Vagina (tissue), 2 donors: ENCODE measurements at regions not wholly inside any gene's neighbourhood (a gene's known extent, or its start where the extent isn't known, plus 50 kb on each side); places are given as distances from the start of the nearest gene placed in this dataset.

ENCODE experiments used
- DNase-seq, 2 donors: peaks; one replicate each; pipeline ENCODE4 v3.0.0-alpha.2; 2017; ENCODE audit errors: extremely low spot score in 2 of 2
- H3K27ac ChIP-seq: fragments of 200-600 bp; sonication (generic); one replicate; pipeline ENCODE4 v1.5.1; 2019
- H3K27me3 ChIP-seq: fragments of 200-600 bp; sonication (generic); one replicate; pipeline ENCODE4 v1.5.1; 2019
- H3K36me3 ChIP-seq, 2 donors: fragments of 200-600 bp; sonication (generic); one replicate each; pipeline ENCODE4 v1.5.1; 2017 to 2019
- H3K4me1 ChIP-seq: fragments of 200-600 bp; sonication (generic); one replicate; pipeline ENCODE4 v1.5.1; 2019
- H3K4me3 ChIP-seq, 2 donors: fragments of 200-600 bp; sonication (generic); 1 replicate in 1 of 2; 2 replicates in 1 of 2; pipeline ENCODE4 v1.5.1; 2016 to 2019
- H3K9me3 ChIP-seq: fragments of 200-600 bp; sonication (generic); one replicate; pipeline ENCODE4 v1.5.1; 2019
- POLR2A ChIP-seq, 2 donors: fragments of 450-650 bp; IDR thresholded peaks; one replicate each; pipeline ENCODE4 v1.6.1; 2017; ENCODE audit warnings: antibody characterized with exemption in 2 of 2, mild to moderate bottlenecking in 2 of 2, moderate library complexity in 2 of 2
- POLR2AphosphoS5 ChIP-seq, 2 donors: sonication (generic); formaldehyde crosslinking; IDR thresholded peaks; one replicate each; pipeline ENCODE4 v1.9.0; 2017; ENCODE audit warnings: antibody characterized with exemption in 2 of 2, mild to moderate bottlenecking in 2 of 2, low read depth in 1 of 2; ENCODE audit not compliant: insufficient read depth in 1 of 2
- intact Hi-C: fragments of 100-400 bp; cut with DNase I; formaldehyde crosslinking; loops from one replicate; pipeline ENCODE4 v1.15.1; 2023
- TF ChIP-seq, protein P1 (sequence below), 3 experiments: fragments of 450-650 bp in 2 of 3; fragments of 200-600 bp in 1 of 3; sonication (generic) in 1 of 3; IDR thresholded peaks; one replicate each; pipeline ENCODE4 v1.5.1; 2017 to 2019; ENCODE audit warnings: antibody characterized with exemption in 3 of 3, mild to moderate bottlenecking in 2 of 3, moderate library complexity in 2 of 3

DNA sequence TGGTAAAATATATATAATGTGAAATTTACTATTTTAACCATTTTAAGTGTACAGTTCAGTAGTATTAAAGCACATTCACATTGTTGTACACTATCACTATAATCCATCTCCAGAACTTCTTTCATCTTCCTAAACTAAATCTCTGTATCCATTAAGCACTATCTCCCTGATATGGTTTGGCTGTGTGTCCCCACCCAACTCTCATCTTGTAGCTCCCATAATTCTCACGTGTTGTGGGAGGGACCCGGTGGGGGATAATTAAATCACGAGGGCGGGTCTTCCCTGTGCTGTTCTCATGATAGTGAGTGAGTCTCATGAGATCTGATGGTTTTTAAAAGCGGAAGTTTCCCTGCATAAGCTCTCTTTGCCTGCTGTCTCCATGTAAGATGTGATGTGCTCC lies 178.9 kb upstream of the NABP1 start:
- Histone ChIP-seq H3K4me1 (peaks cover 13% of the 10 kb centered on the region), H3K4me3 (no peak overlapping the region), H3K27me3 (no peaks in the 10 kb centered on the region), H3K27ac (no peak overlapping the region), H3K9me3 (no peaks in the 10 kb centered on the region), H3K36me3 (no peaks in the 10 kb centered on the region)
- no peak for TF ChIP-seq POLR2A (IDR thresholded peaks at IDR 0.05)
- TF ChIP-seq POLR2AphosphoS5 (IDR thresholded peaks at IDR 0.05; ENCODE audit: insufficient read depth in 1 of 2, low read depth in 1 of 2): no peak
- TF ChIP-seq, protein P1, sequence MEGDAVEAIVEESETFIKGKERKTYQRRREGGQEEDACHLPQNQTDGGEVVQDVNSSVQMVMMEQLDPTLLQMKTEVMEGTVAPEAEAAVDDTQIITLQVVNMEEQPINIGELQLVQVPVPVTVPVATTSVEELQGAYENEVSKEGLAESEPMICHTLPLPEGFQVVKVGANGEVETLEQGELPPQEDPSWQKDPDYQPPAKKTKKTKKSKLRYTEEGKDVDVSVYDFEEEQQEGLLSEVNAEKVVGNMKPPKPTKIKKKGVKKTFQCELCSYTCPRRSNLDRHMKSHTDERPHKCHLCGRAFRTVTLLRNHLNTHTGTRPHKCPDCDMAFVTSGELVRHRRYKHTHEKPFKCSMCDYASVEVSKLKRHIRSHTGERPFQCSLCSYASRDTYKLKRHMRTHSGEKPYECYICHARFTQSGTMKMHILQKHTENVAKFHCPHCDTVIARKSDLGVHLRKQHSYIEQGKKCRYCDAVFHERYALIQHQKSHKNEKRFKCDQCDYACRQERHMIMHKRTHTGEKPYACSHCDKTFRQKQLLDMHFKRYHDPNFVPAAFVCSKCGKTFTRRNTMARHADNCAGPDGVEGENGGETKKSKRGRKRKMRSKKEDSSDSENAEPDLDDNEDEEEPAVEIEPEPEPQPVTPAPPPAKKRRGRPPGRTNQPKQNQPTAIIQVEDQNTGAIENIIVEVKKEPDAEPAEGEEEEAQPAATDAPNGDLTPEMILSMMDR (IDR thresholded peaks at IDR 0.05): no peak
- intact Hi-C loops: no loop called here
- DNase-seq: no peak

- H3K4me3 ChIP-seq: no peak overlapping the region
- H3K4me1 ChIP-seq: peaks cover 13% of the 10 kb centered on the region
- TF ChIP-seq, protein P1 (IDR thresholded peaks at IDR 0.05): no peak
- TF ChIP-seq POLR2A (IDR thresholded peaks at IDR 0.05) (no peak), POLR2AphosphoS5 (IDR thresholded peaks at IDR 0.05; ENCODE audit: insufficient read depth in 1 of 2, low read depth in 1 of 2) (no peak)
- intact Hi-C loops: loop anchor here (5.0 kb wide), 1 partner anchor 268 kb away; no protein-coding TSS in a partner anchor
- no peak overlapping the region for H3K27ac ChIP-seq
- DNase-seq: peak in 1 of 2 donors; percentile 70
- H3K27me3 ChIP-seq: no peaks in the 10 kb centered on the region
- H3K9me3 ChIP-seq: no peaks in the 10 kb centered on the region
- no peaks in the 10 kb centered on the region for H3K36me3 ChIP-seq
Measured at GRCh38 chr2:191499874-191500565, 177.9 kb upstream of the NABP1 start.

- Histone ChIP-seq H3K27ac (no peak overlapping the region), H3K4me1 (peaks cover 13% of the 10 kb centered on the region), H3K36me3 (no peaks in the 10 kb centered on the region), H3K4me3 (no peak overlapping the region), H3K27me3 (no peaks in the 10 kb centered on the region), H3K9me3 (no peaks in the 10 kb centered on the region)
- DNase-seq: peak in 1 of 2 donors; percentile 34
- intact Hi-C loops: loop anchor here (5.0 kb wide), 1 partner anchor 268 kb away; no protein-coding TSS in a partner anchor
- TF ChIP-seq POLR2AphosphoS5 (IDR thresholded peaks at IDR 0.05; ENCODE audit: insufficient read depth in 1 of 2, low read depth in 1 of 2) (no peak), POLR2A (IDR thresholded peaks at IDR 0.05) (no peak)
- TF ChIP-seq, protein P1 (IDR thresholded peaks at IDR 0.05): no peak
Measured at GRCh38 chr2:191500566-191500883, 177.4 kb upstream of the NABP1 start.

DNA sequence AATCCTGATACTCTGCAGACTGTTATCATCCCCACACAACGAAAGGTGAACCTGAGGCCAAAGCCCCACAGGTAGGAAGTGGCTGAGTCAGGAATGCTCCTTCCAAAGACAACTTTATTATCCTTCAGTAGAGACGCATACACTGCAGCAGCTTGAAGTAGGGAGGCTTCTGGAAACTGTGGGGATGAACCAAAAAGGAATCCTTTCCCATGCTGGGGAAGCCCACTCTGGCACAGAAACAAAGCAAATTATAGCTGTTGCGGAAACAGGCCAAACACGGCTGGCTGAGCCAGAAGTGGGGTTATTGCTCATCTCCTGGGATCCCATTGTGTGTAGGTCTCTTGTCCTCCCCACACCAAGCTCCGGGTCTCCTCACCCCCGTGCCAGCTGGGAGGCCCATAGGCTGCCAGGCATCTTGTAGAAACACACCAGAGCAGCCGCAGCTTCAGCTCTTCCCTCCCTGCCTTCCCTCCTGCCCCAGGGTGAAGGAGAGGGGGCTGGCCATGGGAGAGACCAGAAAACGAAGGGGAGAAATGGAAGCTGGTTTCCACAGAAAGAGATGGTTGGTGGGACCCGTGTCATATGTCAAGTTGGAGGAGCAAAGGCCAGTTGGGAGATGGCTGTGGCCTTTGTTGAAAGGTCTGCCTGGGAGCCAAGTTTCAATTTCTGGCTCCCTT lies 176.9 kb upstream of the NABP1 start:
- Histone ChIP-seq H3K36me3 (no peaks in the 10 kb centered on the region), H3K9me3 (no peaks in the 10 kb centered on the region), H3K27me3 (no peaks in the 10 kb centered on the region), H3K27ac (peak overlapping the region; percentile 16), H3K4me3 (no peak overlapping the region), H3K4me1 (peaks cover 13% of the 10 kb centered on the region)
- DNase-seq: peak in 1 of 2 donors; percentile 85
- TF ChIP-seq POLR2A (IDR thresholded peaks at IDR 0.05) (no peak), POLR2AphosphoS5 (IDR thresholded peaks at IDR 0.05; ENCODE audit: insufficient read depth in 1 of 2, low read depth in 1 of 2) (no peak)
- TF ChIP-seq, protein P1 (IDR thresholded peaks at IDR 0.05): no peak
- intact Hi-C loops: loop anchor here (5.0 kb wide), 1 partner anchor 269 kb away; no protein-coding TSS in a partner anchor
